ENCODE measurements at regions not wholly inside any gene's neighbourhood (a gene's known extent, or its start where the extent isn't known, plus 50 kb on each side); places are given as distances from the start of the nearest gene placed in this dataset.

DNA sequence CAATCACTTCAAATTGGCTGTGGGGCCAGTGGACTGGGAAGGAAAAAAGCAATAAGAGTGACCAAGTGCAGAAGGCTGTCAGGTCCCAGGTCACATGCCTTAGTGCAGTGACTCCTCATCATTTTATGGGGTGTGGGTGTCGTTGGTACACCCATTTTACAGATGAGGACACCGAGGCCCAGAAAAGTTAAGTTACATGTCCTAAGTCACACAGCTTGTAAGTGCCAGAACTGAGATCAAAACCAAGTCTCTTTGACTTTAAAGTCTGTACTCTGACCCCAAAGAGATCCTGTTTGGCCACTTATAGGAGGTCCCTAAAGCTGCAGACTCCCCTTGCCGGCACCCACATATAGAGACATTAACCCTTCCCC lies 63.0 kb upstream of the POLG start:
- Histone ChIP-seq H3K4me3 (ENCODE audit: low read depth, low read length) (no peak overlapping the region), H3K4me1 (no peaks in the 10 kb centered on the region), H3K79me2 (no peaks in the 10 kb centered on the region), H3K27me3 (ENCODE audit: control insufficient read depth, insufficient read depth, low read length) (peaks cover 3% of the 10 kb centered on the region), H3K27ac (no peak overlapping the region), H3K4me2 (ENCODE audit: low read length) (no peak overlapping the region), H2AFZ (no peak overlapping the region), H3K9ac (no peak overlapping the region), H3K9me3 (ENCODE audit: control insufficient read depth, low read length) (no peaks in the 10 kb centered on the region), H3K36me3 (ENCODE audit: control insufficient read depth, insufficient read depth, low read length) (no peaks in the 10 kb centered on the region)
- TF ChIP-seq, protein P1, sequence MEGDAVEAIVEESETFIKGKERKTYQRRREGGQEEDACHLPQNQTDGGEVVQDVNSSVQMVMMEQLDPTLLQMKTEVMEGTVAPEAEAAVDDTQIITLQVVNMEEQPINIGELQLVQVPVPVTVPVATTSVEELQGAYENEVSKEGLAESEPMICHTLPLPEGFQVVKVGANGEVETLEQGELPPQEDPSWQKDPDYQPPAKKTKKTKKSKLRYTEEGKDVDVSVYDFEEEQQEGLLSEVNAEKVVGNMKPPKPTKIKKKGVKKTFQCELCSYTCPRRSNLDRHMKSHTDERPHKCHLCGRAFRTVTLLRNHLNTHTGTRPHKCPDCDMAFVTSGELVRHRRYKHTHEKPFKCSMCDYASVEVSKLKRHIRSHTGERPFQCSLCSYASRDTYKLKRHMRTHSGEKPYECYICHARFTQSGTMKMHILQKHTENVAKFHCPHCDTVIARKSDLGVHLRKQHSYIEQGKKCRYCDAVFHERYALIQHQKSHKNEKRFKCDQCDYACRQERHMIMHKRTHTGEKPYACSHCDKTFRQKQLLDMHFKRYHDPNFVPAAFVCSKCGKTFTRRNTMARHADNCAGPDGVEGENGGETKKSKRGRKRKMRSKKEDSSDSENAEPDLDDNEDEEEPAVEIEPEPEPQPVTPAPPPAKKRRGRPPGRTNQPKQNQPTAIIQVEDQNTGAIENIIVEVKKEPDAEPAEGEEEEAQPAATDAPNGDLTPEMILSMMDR (IDR thresholded peaks at IDR 0.05): no peak

DNA sequence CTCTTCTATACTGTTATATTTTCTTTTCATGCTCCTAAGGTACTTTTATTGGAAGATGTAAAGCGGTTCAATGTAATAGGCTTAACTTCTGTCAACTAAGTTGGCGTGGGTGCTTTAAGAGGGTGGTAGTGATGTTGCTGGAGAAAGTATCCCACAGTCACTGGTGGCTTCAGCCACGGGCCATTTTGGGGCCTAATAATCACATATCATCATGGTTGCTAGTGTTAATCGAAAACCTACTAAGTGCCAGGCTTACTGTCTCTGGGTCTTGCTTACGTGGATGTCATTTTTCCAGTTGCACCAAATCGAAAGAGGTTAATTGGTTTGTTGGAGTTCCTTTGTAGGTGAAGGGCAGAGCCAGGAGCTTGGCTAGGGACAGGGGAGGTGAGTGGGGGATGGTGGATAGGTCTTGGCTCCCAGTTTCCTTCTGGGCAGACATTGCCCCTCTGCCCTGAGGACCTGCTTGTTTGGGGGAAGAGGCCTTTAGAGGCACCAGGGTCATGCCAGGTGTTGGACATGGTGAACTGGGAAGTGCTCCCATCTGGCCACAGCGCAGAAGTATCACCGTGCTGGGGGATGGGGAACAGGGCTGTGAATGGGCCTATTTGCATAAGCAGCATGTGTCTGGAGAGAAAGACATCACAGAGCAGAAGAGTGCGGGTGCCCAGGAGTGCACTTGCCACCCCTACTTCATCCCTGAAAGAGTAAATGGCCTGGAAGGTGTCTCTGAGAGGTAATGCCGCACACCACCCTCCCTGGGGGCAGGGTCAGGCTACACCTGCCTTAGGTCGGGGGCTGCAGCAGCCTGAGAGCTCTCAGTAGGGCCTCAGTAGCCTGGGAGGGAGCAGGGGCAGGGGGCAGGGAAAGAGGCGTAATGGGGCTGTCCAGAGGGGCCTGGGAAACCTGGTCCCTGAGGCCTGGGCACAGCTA lies 62.4 kb upstream of the POLG start:
- Histone ChIP-seq H3K4me1 (no peaks in the 10 kb centered on the region), H3K79me2 (no peaks in the 10 kb centered on the region), H3K27ac (no peak overlapping the region), H3K9ac (no peak overlapping the region), H2AFZ (no peak overlapping the region), H3K9me3 (ENCODE audit: control insufficient read depth, low read length) (no peaks in the 10 kb centered on the region), H3K4me2 (ENCODE audit: low read length) (no peak overlapping the region), H3K36me3 (ENCODE audit: control insufficient read depth, insufficient read depth, low read length) (no peaks in the 10 kb centered on the region), H3K27me3 (ENCODE audit: control insufficient read depth, insufficient read depth, low read length) (peaks cover 3% of the 10 kb centered on the region), H3K4me3 (ENCODE audit: low read depth, low read length) (no peak overlapping the region)
- TF ChIP-seq, protein P1 (IDR thresholded peaks at IDR 0.05): no peak

DNA sequence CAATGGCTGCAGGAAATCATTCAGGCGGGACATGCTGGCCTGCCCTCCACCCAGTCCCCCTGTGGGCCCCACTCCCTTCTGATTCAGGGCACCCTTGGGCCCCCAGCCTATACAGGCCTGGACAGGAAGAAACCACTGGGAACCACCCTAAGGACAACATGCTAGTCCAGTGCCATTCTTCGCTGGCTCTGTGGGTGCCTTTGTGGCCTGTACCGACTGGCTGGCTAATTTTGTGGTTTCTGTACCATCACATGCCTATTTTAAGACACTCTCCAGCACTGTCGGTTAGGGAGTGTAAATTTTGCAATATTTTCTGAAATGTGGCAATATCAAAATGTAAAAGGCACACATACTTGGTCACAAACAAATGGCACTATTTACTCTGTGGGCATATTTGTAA lies 61.4 kb upstream of the POLG start:
- Histone ChIP-seq H3K27me3 (ENCODE audit: control insufficient read depth, insufficient read depth, low read length) (peaks cover 3% of the 10 kb centered on the region), H3K79me2 (no peaks in the 10 kb centered on the region)

DNA sequence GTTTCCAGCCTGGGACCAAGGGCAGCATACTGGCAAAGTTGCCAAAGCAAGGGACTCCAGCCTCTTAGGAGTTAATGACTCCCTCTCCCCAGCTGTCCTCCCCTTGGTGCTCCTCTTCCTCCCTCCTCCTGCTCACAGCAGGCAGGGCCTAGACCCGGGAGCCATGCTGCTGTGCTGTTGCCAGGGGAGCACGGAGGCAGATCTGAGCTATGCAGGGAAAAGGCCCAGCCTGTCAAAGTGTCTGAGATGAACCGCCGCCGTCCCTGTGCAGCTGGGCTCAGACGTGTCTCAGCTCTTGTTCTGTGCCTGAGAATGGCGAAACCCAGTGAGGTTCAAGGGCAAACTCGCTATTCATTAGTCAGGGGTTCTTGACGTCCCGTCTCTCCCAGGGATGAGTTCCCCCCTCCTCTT lies 60.8 kb upstream of the POLG start:
- no peaks in the 10 kb centered on the region for H3K79me2 ChIP-seq
- H3K4me3 ChIP-seq (ENCODE audit: low read depth, low read length): no peak overlapping the region
- TF ChIP-seq, protein P1 (IDR thresholded peaks at IDR 0.05): no peak
- no peaks in the 10 kb centered on the region for H3K9me3 ChIP-seq (ENCODE audit: control insufficient read depth, low read length)
- no peak overlapping the region for H3K4me2 ChIP-seq (ENCODE audit: low read length)
- H3K4me1 ChIP-seq: no peaks in the 10 kb centered on the region
- no peak overlapping the region for H2AFZ ChIP-seq
- no peak overlapping the region for H3K27ac ChIP-seq
- no peak overlapping the region for H3K9ac ChIP-seq
- no peaks in the 10 kb centered on the region for H3K36me3 ChIP-seq (ENCODE audit: control insufficient read depth, insufficient read depth, low read length)
- peaks cover 3% of the 10 kb centered on the region for H3K27me3 ChIP-seq (ENCODE audit: control insufficient read depth, insufficient read depth, low read length)

More for the DNA sequence above, 61.4 kb upstream of the POLG start:
- H3K27ac ChIP-seq: no peak overlapping the region
- no peaks in the 10 kb centered on the region for H3K36me3 ChIP-seq (ENCODE audit: control insufficient read depth, insufficient read depth, low read length)
- no peak overlapping the region for H3K4me3 ChIP-seq (ENCODE audit: low read depth, low read length)
- TF ChIP-seq, protein P1 (IDR thresholded peaks at IDR 0.05): no peak
- no peak overlapping the region for H3K4me2 ChIP-seq (ENCODE audit: low read length)
- H3K9ac ChIP-seq: no peak overlapping the region
- no peak overlapping the region for H2AFZ ChIP-seq
- H3K9me3 ChIP-seq (ENCODE audit: control insufficient read depth, low read length): no peaks in the 10 kb centered on the region
- no peaks in the 10 kb centered on the region for H3K4me1 ChIP-seq

DNA sequence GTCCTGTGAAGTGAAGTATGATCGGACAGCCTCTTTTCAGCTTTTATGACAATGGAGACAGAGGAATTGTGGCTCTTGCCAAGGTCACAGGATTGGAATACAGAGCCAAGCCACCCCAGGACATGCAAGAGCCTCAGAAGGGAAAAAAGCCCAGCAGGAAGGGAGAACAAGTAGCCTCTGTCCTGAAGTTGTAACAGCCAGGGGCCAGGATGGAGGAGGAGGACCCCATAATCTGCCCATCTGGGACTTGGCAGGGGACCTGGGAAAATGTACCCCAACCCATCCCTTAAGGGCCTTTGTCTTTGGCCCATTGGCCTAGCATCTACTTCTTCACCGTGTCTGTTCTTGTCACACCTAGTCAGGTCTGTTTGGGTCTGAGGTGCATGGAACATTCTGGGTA lies 60.4 kb upstream of the POLG start:
- TF ChIP-seq, protein P1 (IDR thresholded peaks at IDR 0.05): no peak

More for the DNA sequence above, 60.4 kb upstream of the POLG start:
- Histone ChIP-seq H3K4me2 (ENCODE audit: low read length) (no peak overlapping the region), H3K4me3 (ENCODE audit: low read depth, low read length) (no peak overlapping the region), H3K36me3 (ENCODE audit: control insufficient read depth, insufficient read depth, low read length) (no peaks in the 10 kb centered on the region), H3K9me3 (ENCODE audit: control insufficient read depth, low read length) (no peaks in the 10 kb centered on the region), H3K27ac (no peak overlapping the region), H3K79me2 (no peaks in the 10 kb centered on the region), H3K4me1 (no peaks in the 10 kb centered on the region), H2AFZ (no peak overlapping the region), H3K9ac (no peak overlapping the region), H3K27me3 (ENCODE audit: control insufficient read depth, insufficient read depth, low read length) (peaks cover 3% of the 10 kb centered on the region)

Data from parathyroid adenoma (tissue), 2 donors.